ENCODE measurements at regions not wholly inside any gene's neighbourhood (a gene's known extent, or its start where the extent isn't known, plus 50 kb on each side); places are given as distances from the start of the nearest gene placed in this dataset.

DNA sequence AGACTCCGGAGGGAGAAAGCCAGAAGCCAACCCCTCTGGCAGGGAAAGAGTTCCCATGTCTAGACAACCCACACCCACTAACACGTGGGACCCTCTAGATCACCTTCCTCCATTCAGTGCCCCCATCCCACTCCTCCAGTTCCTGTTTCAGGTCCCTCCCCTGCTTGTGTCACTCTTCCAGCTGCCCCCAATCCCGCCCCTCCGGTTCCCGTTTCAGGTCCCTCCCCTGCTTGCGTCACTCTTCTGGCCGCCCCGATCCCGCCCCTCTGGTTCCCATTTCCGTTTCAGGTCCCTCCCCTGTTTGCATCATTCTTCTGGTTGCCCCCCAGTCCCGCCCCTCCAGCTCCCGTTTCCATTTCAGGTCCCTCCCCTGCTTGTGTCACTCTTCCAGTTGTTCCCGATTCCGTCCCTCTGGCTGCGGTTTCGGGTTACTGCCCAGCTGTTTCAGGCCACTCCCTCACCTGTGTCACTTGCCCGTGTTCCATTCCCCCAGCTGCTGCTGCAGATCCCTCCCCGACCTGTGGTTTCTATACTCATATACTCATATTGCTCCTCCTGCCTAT lies 64.8 kb upstream of the RANBP6 start:
- Mint-ChIP-seq H3K4me3 (peak overlapping the region; percentile 93), H3K9me3 (no peaks in the 10 kb centered on the region), H3K36me3 (ENCODE audit: low read depth) (no peaks in the 10 kb centered on the region), H3K4me1 (peaks cover 12% of the 10 kb centered on the region), H3K27ac (peak overlapping the region; percentile 93), H3K27me3 (peaks cover 7% of the 10 kb centered on the region)
- peak; percentile 98 for ATAC-seq (ENCODE audit: low read depth)
- TF ChIP-seq, protein P1, sequence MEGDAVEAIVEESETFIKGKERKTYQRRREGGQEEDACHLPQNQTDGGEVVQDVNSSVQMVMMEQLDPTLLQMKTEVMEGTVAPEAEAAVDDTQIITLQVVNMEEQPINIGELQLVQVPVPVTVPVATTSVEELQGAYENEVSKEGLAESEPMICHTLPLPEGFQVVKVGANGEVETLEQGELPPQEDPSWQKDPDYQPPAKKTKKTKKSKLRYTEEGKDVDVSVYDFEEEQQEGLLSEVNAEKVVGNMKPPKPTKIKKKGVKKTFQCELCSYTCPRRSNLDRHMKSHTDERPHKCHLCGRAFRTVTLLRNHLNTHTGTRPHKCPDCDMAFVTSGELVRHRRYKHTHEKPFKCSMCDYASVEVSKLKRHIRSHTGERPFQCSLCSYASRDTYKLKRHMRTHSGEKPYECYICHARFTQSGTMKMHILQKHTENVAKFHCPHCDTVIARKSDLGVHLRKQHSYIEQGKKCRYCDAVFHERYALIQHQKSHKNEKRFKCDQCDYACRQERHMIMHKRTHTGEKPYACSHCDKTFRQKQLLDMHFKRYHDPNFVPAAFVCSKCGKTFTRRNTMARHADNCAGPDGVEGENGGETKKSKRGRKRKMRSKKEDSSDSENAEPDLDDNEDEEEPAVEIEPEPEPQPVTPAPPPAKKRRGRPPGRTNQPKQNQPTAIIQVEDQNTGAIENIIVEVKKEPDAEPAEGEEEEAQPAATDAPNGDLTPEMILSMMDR (IDR thresholded peaks at IDR 0.05) = no peak
- peak; percentile 60 for DNase-seq
- ChIA-PET POLR2A (interaction anchor here (0.5 to 1.4 kb wide), 3 partner anchors 12 to 624 kb away, joined by 3 to 9 read pairs (median 4); no protein-coding TSS in a partner anchor), CTCF (no interaction called here)
- intact Hi-C loops (cut with micrococcal nuclease) = loop anchor here (1.0 kb wide), 1 partner anchor 72 kb away; a partner anchor contains a TSS

DNA sequence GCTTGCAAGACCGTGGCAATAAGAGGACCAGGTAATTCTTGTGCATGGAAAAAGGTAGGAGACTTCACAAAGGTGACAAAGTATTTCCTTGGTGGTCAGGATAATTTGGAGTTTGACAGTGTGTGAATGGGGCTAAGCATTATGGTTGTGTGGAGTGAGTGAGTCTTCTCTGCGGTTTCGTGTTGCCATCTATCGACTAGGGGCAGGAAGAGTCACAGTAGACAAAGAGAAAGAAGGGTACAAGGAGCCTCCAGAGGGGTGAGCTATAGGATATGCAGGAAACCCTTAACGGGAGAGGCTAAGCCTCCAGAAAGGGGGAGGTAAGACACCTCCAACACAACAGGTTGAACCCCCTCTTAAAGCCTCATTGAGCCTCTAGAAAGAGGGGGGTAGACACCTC lies 64.0 kb upstream of the RANBP6 start:
- intact Hi-C loops (cut with micrococcal nuclease) = no loop called here
- H3K36me3 Mint-ChIP-seq (ENCODE audit: low read depth) = no peaks in the 10 kb centered on the region
- peak overlapping the region; percentile 93 for H3K4me3 Mint-ChIP-seq
- DNase-seq (no peak), ATAC-seq (ENCODE audit: low read depth) (no peak)
- TF ChIP-seq, protein P1 (IDR thresholded peaks at IDR 0.05) = no peak
- ChIA-PET POLR2A (interaction anchor here (1.4 kb wide), 1 partner anchor 11 kb away, joined by 9 read pairs; no protein-coding TSS in a partner anchor), CTCF (no interaction called here)
- no peaks in the 10 kb centered on the region for H3K9me3 Mint-ChIP-seq
- peak overlapping the region; percentile 18 for H3K27ac Mint-ChIP-seq
- peaks cover 12% of the 10 kb centered on the region for H3K4me1 Mint-ChIP-seq
- peaks cover 4% of the 10 kb centered on the region for H3K27me3 Mint-ChIP-seq

DNA sequence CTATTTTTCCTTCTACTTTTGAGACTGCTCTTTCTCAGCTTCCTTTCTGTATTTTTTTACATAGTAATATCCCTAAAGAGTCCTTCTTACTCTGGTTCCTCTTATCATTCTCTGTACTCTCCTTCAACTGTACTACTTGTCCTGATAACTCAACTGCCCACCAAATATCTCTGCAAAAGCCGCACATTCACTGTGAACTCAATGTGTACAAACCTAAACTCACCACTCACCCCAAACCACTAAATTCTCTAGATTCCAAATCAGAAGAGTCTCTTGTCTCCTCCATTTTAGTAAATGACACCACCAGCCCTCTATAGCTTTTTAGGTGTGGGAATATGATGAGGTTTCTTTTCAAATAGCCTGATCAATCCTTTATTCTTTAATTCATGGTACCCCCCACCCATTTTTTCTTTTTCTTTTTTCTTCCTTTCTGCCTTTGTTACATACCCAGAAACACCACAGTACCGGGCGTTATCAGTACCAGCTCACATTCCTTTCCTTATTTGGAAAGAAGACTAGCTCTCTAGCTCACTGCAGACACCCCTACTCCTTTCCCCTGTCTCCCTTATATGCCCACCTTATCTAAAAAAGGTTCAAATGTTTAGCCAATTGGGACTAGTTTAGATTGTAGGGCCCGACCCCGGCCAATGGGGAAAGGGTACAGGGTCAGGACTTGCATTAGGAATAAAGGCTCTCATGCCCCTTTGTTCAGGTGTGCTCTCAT lies 63.1 kb upstream of the RANBP6 start:
- POLR2A ChIA-PET = no interaction called here
- no peaks in the 10 kb centered on the region for H3K9me3 Mint-ChIP-seq

DNA sequence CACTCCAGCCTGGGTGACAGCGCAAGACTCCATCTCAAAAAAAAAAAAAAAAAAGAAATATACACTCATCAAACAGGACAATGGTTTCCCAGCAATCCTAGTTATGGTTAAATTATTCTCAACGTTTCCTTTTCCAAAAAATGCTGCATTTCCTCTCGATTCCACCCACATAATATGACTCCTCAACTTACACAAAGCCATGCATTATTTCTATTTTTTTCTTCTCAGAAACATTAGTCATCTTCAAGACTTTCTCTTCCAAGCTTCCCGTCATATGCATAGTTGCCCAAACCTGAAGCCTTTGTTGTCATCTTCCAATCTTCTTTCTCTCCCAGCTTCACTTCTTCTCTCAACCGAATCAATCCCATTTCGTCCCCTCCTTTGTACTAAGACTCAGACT lies 61.4 kb upstream of the RANBP6 start:
- Mint-ChIP-seq H3K4me3 (no peak overlapping the region), H3K9me3 (no peaks in the 10 kb centered on the region), H3K36me3 (ENCODE audit: low read depth) (no peaks in the 10 kb centered on the region), H3K27me3 (peaks cover 4% of the 10 kb centered on the region), H3K27ac (no peak overlapping the region), H3K4me1 (peaks cover 12% of the 10 kb centered on the region)
- ChIA-PET CTCF (no interaction called here), POLR2A (interaction anchor here (0.7 kb wide), 1 partner anchor 555 kb away, joined by 3 read pairs; no protein-coding TSS in a partner anchor)
- intact Hi-C loops (cut with micrococcal nuclease) = no loop called here
- TF ChIP-seq, protein P1 (IDR thresholded peaks at IDR 0.05) = no peak
- no peak for DNase-seq
- ATAC-seq (ENCODE audit: low read depth) = no peak

More for the DNA sequence above, 63.1 kb upstream of the RANBP6 start:
- intact Hi-C loops (cut with micrococcal nuclease) = no loop called here
- no peak overlapping the region for H3K27ac Mint-ChIP-seq
- H3K4me1 Mint-ChIP-seq = peaks cover 12% of the 10 kb centered on the region
- DNase-seq = no peak
- H3K36me3 Mint-ChIP-seq (ENCODE audit: low read depth) = no peaks in the 10 kb centered on the region
- ATAC-seq (ENCODE audit: low read depth) = no peak
- H3K4me3 Mint-ChIP-seq = no peak overlapping the region
- TF ChIP-seq, protein P1 (IDR thresholded peaks at IDR 0.05) = no peak
- CTCF ChIA-PET = no interaction called here
- H3K27me3 Mint-ChIP-seq = peaks cover 4% of the 10 kb centered on the region

DNA sequence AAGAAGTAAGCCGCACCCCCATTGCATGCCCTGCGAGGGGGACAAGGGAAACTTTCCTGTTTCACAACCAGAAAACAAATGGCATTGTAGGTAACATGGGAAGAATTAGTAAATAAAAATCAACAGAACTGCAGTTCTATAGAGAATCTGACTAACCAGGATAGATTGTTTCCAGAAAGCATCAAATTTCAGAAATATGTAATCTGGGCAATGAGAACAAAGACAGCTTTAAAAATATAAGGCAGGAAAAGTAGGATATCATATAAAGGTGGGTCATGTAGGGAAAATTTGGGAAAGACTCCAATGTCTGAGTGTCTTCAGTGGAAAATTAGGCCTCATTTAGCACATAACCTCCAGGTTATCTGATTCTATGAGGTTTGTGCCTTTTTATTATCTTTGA lies 58.3 kb upstream of the RANBP6 start:
- TF ChIP-seq, protein P1 (IDR thresholded peaks at IDR 0.05) = no peak
- peaks cover 4% of the 10 kb centered on the region for H3K9me3 Mint-ChIP-seq
- H3K4me3 Mint-ChIP-seq = no peak overlapping the region
- ChIA-PET POLR2A (no interaction called here), CTCF (no interaction called here)
- H3K4me1 Mint-ChIP-seq = peaks cover 13% of the 10 kb centered on the region
- H3K27ac Mint-ChIP-seq = no peak overlapping the region
- H3K36me3 Mint-ChIP-seq (ENCODE audit: low read depth) = no peaks in the 10 kb centered on the region
- H3K27me3 Mint-ChIP-seq = no peaks in the 10 kb centered on the region
- intact Hi-C loops (cut with micrococcal nuclease) = no loop called here
- DNase-seq = no peak
- ATAC-seq (ENCODE audit: low read depth) = no peak
